DND-41 (cell line): ENCODE measurements at regions not wholly inside any gene's neighbourhood (a gene's known extent, or its start where the extent isn't known, plus 50 kb on each side); places are given as distances from the start of the nearest gene placed in this dataset.

Experiments
- ATAC-seq: fragments of 200-7000 bp; cut with Tn5 transposase; 3 replicates; pipeline ENCODE4 v1.9.1; 2021; ENCODE audit warnings: low read depth; ENCODE audit not compliant: insufficient read depth
- DNase-seq: peaks from one replicate; pipeline ENCODE4 v3.0.0-alpha.2; 2020
- H2AFZ ChIP-seq: 2 replicates; pipeline ENCODE4 v1.6.0; 2012; ENCODE audit warnings: low read depth, low read length
- H3K27ac ChIP-seq: 2 replicates; pipeline ENCODE4 v1.5.1; 2012; ENCODE audit warnings: low read length, inconsistent platforms
- H3K27me3 ChIP-seq: fragments of 200-600 bp; sonication (generic); 2 replicates; pipeline ENCODE4 v1.6.0; 2012; ENCODE audit warnings: low read length, mild to moderate bottlenecking, inconsistent platforms; ENCODE audit not compliant: insufficient read depth, poor library complexity
- H3K36me3 ChIP-seq: 2 replicates; pipeline ENCODE4 v1.5.1; 2012; ENCODE audit warnings: low read length, inconsistent platforms; ENCODE audit not compliant: insufficient read depth
- H3K4me1 ChIP-seq: 2 replicates; pipeline ENCODE4 v1.5.1; 2012; ENCODE audit warnings: mild to moderate bottlenecking, low read length; ENCODE audit not compliant: insufficient read depth
- H3K4me2 ChIP-seq: 2 replicates; pipeline ENCODE4 v1.6.0; 2012; ENCODE audit warnings: mild to moderate bottlenecking, moderate library complexity, low read length, inconsistent platforms; ENCODE audit not compliant: insufficient read depth
- H3K4me3 ChIP-seq, 2 experiments: fragments of 200-600 bp in 1 of 2; shearing (Covaris generic) in 1 of 2; 2 replicates each; pipeline ENCODE4 v1.5.1; 2012 to 2016; ENCODE audit warnings: inconsistent platforms in 2 of 2, low read length in 2 of 2, mild to moderate bottlenecking in 2 of 2, low read depth in 1 of 2, moderate library complexity in 1 of 2
- H3K79me2 ChIP-seq: 2 replicates; pipeline ENCODE4 v1.6.0; 2012; ENCODE audit warnings: low read length, inconsistent platforms; ENCODE audit not compliant: insufficient read depth
- H3K9ac ChIP-seq: 2 replicates; pipeline ENCODE4 v1.6.0; 2012; ENCODE audit warnings: low read depth, mild to moderate bottlenecking, inconsistent platforms, low read length, moderate library complexity
- H3K9me3 ChIP-seq: 2 replicates; pipeline ENCODE4 v1.5.1; 2012; ENCODE audit warnings: low read length, moderate library complexity, mild to moderate bottlenecking, inconsistent platforms; ENCODE audit not compliant: insufficient read depth, severe bottlenecking
- H4K20me1 ChIP-seq: 2 replicates; pipeline ENCODE4 v1.6.0; 2012; ENCODE audit warnings: low read length; ENCODE audit not compliant: insufficient read depth
- EZH2 ChIP-seq: IDR thresholded peaks from 3 replicates; pipeline ENCODE4 v1.6.1; 2012; ENCODE audit warnings: borderline replicate concordance, low read depth, mild to moderate bottlenecking, moderate library complexity, low read length, inconsistent platforms; ENCODE audit not compliant: severe bottlenecking
- TF ChIP-seq, protein P1 (sequence below): IDR thresholded peaks from 2 replicates; pipeline ENCODE4 v1.5.1; 2012; ENCODE audit warnings: borderline replicate concordance, low read length, moderate library complexity, mild to moderate bottlenecking; ENCODE audit not compliant: poor library complexity, severe bottlenecking; ENCODE audit errors: extremely low read depth

DNA sequence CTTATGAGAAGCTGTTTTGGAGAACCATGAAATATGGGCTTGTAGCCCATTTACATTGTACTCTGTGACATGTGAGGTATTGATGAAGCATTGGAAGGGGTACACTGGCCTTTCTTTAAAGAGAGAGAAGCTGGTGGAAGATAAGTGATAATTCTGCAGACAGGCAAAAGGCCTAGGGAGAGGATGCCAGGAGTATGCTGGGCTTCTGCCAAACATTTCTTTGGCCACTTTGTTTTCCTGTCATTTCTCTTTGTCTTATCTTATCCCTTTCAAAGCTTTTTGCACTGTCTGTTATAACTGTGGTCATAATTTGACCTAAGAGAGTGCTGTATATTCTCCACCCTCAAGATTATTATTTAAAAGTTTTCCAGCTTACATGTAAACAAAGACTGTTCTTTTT lies 109.6 kb upstream of the SEMA6D start:
- Histone ChIP-seq H3K27me3 (no peaks in the 10 kb centered on the region), H4K20me1 (no peaks in the 10 kb centered on the region), H3K4me3 (no peak overlapping the region), H3K9ac (no peak overlapping the region), H3K4me1 (no peaks in the 10 kb centered on the region), H3K9me3 (no peaks in the 10 kb centered on the region), H2AFZ (no peak overlapping the region), H3K27ac (no peak overlapping the region), H3K79me2 (no peaks in the 10 kb centered on the region), H3K36me3 (no peaks in the 10 kb centered on the region), H3K4me2 (no peak overlapping the region)
- no peak for ATAC-seq
- TF ChIP-seq, protein P1, sequence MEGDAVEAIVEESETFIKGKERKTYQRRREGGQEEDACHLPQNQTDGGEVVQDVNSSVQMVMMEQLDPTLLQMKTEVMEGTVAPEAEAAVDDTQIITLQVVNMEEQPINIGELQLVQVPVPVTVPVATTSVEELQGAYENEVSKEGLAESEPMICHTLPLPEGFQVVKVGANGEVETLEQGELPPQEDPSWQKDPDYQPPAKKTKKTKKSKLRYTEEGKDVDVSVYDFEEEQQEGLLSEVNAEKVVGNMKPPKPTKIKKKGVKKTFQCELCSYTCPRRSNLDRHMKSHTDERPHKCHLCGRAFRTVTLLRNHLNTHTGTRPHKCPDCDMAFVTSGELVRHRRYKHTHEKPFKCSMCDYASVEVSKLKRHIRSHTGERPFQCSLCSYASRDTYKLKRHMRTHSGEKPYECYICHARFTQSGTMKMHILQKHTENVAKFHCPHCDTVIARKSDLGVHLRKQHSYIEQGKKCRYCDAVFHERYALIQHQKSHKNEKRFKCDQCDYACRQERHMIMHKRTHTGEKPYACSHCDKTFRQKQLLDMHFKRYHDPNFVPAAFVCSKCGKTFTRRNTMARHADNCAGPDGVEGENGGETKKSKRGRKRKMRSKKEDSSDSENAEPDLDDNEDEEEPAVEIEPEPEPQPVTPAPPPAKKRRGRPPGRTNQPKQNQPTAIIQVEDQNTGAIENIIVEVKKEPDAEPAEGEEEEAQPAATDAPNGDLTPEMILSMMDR, result no peak
- TF ChIP-seq EZH2, result no peak
- DNase-seq, result no peak

DNA sequence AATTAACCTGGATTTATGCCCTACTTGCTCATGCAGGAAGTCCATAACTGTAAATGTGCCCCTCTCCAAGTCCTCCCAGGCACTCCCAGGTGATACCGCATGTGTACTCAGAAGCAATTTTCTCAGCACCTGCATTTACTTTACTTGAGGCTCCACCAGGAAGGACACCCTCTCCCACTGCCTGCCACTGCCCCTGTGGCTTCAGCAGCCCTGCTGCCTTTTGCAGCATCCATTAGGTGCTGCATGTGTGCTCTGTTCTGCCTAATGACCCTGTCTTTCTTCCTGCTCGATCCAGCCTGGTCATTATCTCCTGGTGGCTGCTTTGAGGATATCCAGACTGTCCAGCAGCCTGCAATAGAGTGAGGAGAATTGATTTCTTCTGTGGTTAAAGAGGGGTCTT lies 107.6 kb upstream of the SEMA6D start:
- Histone ChIP-seq H4K20me1 (no peaks in the 10 kb centered on the region), H2AFZ (no peak overlapping the region), H3K9ac (no peak overlapping the region), H3K36me3 (no peaks in the 10 kb centered on the region), H3K4me2 (no peak overlapping the region), H3K27ac (no peak overlapping the region), H3K9me3 (no peaks in the 10 kb centered on the region), H3K27me3 (no peaks in the 10 kb centered on the region), H3K4me1 (no peaks in the 10 kb centered on the region), H3K4me3 (no peak overlapping the region), H3K79me2 (no peaks in the 10 kb centered on the region)
- TF ChIP-seq, protein P1, result no peak
- no peak for TF ChIP-seq EZH2
- DNase-seq, result no peak
- no peak for ATAC-seq

DNA sequence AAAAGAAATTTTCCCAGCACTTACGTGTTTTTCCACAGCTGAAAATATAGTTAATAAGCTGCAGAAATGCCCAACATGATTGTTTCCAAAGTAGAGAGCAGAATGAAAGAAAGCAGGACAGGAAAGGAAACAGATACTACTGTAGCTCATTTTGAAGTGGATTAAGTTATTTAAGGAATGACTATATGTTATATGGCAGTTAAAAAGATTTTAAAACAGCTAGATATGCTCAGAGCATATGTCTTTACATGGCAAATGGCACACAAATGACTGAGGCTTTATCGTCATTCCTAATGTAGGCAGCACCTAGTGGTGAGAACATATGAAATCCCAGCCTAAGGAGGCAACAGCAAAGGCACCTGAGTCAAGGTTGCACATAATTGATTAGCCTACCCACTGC lies 106.6 kb upstream of the SEMA6D start:
- ATAC-seq (no peak), DNase-seq (no peak)
- no peaks in the 10 kb centered on the region for H3K4me1 ChIP-seq
- H4K20me1 ChIP-seq, result no peaks in the 10 kb centered on the region
- H2AFZ ChIP-seq, result no peak overlapping the region
- H3K9me3 ChIP-seq, result no peaks in the 10 kb centered on the region
- H3K79me2 ChIP-seq, result no peaks in the 10 kb centered on the region
- H3K27ac ChIP-seq, result no peak overlapping the region
- TF ChIP-seq EZH2, result no peak
- TF ChIP-seq, protein P1, result no peak
- no peak overlapping the region for H3K9ac ChIP-seq
- no peaks in the 10 kb centered on the region for H3K27me3 ChIP-seq
- no peak overlapping the region for H3K4me2 ChIP-seq
- H3K36me3 ChIP-seq, result no peaks in the 10 kb centered on the region
- no peak overlapping the region for H3K4me3 ChIP-seq
